Suppressor macrophage treated with lipopolysaccharide for 4 hours (primary cell): ENCODE measurements at regions not wholly inside any gene's neighbourhood (a gene's known extent, or its start where the extent isn't known, plus 50 kb on each side); places are given as distances from the start of the nearest gene placed in this dataset.

Experiments
- DNase-seq: peaks from one replicate; pipeline ENCODE4 v3.0.0-alpha.2; 2020

DNA sequence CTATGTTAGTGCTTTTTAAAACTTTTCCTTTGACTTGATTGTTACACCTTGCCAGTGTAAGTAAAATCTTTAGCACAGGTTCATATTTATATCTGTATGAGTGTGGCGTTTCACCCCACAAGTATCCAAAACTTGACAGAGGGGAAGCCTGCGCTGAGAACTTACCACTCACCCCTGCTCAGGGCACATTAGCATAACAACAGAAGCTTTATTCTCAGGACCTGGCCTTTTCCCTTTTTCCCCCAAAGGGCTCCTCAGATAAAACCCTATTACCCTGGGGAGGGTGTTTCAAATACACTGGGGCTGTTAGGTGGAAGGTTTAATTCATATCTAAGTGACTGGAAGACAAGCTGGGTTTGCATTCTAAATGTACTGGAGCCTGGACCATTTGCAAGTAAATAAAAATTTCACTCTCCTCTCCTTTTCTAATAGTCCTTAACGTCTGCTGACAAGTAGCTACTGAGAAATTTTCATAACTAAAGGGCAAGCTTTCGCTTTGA, 276.6 kb downstream of the RNF152 start:
- no peak for DNase-seq

DNA sequence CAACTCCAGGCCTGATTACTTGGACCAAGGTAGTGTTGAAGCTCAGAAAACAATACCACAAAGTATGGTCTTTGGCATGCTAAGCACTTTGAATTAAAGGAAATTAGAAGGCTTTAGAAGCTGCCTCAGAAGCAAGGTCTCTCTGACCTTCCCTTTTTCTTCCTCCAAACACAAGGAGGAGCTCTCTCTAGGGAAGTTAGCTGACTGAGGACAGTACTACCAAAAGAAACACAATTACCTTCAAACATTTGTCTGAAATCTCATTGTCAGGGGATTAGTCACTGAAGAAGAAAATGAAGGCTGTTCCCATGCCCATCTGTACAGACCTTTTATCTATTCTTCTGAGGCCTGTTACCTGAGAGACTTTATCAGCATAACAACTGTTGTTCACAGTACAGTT, 279.3 kb downstream of the CDH20 start:
- peak; percentile 9 for DNase-seq

GRCh38 chr18:61609131-61609530, 275.9 kb downstream of the CDH20 start:
- DNase-seq, result no peak

- no peak for DNase-seq
Observed at GRCh38 chr18:61608316-61608715, 275.1 kb downstream of the CDH20 start.

DNA sequence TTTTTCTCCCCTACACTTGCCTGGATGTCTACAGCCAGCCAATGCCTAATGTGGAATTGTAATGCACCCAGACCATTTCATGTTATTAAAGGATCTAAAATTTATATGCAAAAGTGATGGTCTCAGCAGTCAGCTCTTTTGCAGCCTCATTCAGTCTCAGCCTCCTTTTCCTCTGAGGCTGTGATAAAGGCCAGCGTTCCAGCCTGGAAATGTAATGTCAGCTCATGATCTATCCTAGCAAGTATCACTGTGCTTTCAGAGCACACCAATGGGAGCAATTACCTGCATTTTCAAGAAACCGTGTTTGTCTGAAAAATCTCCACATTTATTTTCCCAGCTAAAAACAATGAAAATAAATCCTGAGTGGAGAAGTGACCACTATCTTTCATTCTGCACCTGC, 274.6 kb downstream of the CDH20 start:
- DNase-seq, result no peak

- peak; percentile 22 for DNase-seq
Observed at GRCh38 chr18:61606759-61607158, 273.5 kb downstream of the CDH20 start.

DNA sequence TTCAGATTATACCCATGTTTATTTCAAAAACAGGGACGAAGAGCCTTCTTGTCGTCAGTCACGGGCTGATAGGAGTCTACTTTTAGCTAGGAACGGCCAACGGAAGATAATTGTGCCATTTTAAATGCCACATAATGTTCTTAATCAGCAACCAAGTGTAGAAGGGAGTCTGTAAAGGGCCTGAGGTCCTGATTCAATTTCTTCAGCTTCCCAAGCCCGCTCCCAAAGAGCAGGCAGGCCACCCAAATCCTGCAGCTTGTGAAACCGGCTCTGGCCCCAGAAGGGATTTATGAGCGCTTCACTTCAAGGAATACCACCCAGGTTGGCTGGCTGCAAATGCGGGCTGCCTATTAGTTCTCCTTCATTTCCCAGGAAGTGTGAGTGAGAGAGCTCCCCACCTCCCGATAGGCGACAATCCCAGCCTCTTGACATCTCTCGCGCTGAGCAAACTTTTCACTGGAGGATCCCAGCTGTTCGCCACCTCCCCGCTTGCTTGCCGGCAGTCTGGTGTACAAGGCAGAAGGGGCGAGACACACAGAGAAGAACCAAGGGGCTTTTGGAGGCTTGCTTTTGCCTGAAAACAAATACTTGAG, 272.9 kb downstream of the CDH20 start:
- no peak for DNase-seq

DNA sequence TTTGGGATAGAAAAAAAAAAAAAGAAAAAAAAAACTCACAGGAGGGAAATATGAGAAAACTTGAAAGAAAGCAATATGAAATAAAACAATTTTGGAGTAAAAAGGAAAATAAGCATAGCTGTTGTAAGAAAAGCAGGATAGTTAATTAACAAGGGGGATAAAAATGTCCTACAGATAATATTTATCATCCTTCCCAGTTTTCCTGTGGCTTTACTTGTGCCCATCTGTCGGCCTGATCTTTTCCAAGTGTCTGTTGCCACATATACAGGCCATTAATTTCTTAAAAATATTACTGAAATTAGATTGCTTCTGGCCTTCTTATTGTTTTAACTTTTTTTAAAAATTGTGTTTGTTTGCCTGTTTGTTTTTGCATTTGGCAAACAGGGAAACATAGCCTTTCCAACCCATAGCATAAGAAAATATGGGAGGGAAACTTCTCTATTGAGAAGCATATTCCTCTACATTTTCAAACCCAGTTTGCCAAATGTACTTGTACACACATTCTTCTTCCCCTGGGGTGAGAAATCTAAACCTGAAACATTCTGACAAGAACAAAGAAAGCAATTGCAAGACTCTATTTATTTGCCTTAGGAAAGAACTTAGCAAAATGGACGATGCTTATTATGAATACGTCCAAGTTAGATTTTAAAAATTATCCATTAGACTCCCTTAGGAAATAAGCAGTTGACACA, 272.3 kb downstream of the CDH20 start:
- no peak for DNase-seq
